GM12892 (cell line): ENCODE measurements at regions not wholly inside any gene's neighbourhood (a gene's known extent, or its start where the extent isn't known, plus 50 kb on each side); places are given as distances from the start of the nearest gene placed in this dataset.
"Not testable (repeated sequence)": the region's sequence is repeated elsewhere in the genome, so short reads cannot be mapped to it uniquely, and the experiment has no call there.

Experiments
- DNase-seq: peaks from one replicate; pipeline ENCODE4 v3.0.0; 2011; ENCODE audit not compliant: insufficient read length
- FAIRE-seq: peaks from 2 replicates; lab custom pipeline; 2011; peaks lifted over from hg19 to GRCh38; lab: Jason Lieb, UNC
- POLR2A ChIP-seq: IDR thresholded peaks from 2 replicates; pipeline ENCODE4 v1.6.1; 2011; ENCODE audit warnings: low read depth, low read length, control low read depth
- POLR2AphosphoS5 ChIP-seq: IDR thresholded peaks from 2 replicates; pipeline ENCODE4 v1.6.1; 2011; ENCODE audit warnings: low read depth, low read length, control low read depth
- TAF1 ChIP-seq: IDR thresholded peaks from 2 replicates; pipeline ENCODE4 v1.6.1; 2011; ENCODE audit warnings: low read depth, mild to moderate bottlenecking, control low read depth, low read length, borderline replicate concordance

- no peak for FAIRE-seq
- TF ChIP-seq POLR2AphosphoS5: no peak
- DNase-seq: no peak
These were observed 157.6 kb downstream of the PDGFRA start for GRCh38 chr4:54386693-54387092.

- FAIRE-seq (no peak), DNase-seq (no peak)
These were observed 161.6 kb downstream of the PDGFRA start for GRCh38 chr4:54390670-54391069.

GRCh38 chr4:54391104-54391503 lies 162.0 kb downstream of the PDGFRA start:
- DNase-seq (no peak), FAIRE-seq (no peak)
- TF ChIP-seq TAF1: no peak
- TF ChIP-seq POLR2A: no peak

More at GRCh38 chr4:54390670-54391069, 161.6 kb downstream of the PDGFRA start:
- no peak for TF ChIP-seq POLR2AphosphoS5
- no peak for TF ChIP-seq POLR2A
- TF ChIP-seq TAF1: no peak

GRCh38 chr4:54392479-54392878 lies 163.4 kb downstream of the PDGFRA start:
- no peak for FAIRE-seq
- DNase-seq: no peak
- TF ChIP-seq POLR2AphosphoS5 (no peak), POLR2A (no peak), TAF1 (no peak)

GRCh38 chr4:54393243-54393642 lies 164.2 kb downstream of the PDGFRA start:
- no peak for TF ChIP-seq TAF1
- TF ChIP-seq POLR2AphosphoS5: no peak
- TF ChIP-seq POLR2A: no peak
- FAIRE-seq (no peak), DNase-seq (no peak)

GRCh38 chr4:54395013-54395527 lies 166.0 kb downstream of the PDGFRA start:
- DNase-seq (no peak), FAIRE-seq (no peak)

GRCh38 chr4:54400188-54400587 lies 171.1 kb downstream of the PDGFRA start:
- DNase-seq (no peak), FAIRE-seq (no peak)
- no peak for TF ChIP-seq POLR2A
- no peak for TF ChIP-seq POLR2AphosphoS5
- TF ChIP-seq TAF1: no peak

More at GRCh38 chr4:54395013-54395527, 166.0 kb downstream of the PDGFRA start:
- TF ChIP-seq POLR2AphosphoS5: no peak
- no peak for TF ChIP-seq POLR2A
- TF ChIP-seq TAF1: no peak

- DNase-seq (no peak), FAIRE-seq (no peak)
- TF ChIP-seq TAF1: no peak
- TF ChIP-seq POLR2A: no peak
- no peak for TF ChIP-seq POLR2AphosphoS5
These were observed 171.7 kb downstream of the PDGFRA start for GRCh38 chr4:54400802-54401201.

GRCh38 chr4:54402880-54403480 lies 173.9 kb downstream of the PDGFRA start:
- no peak for FAIRE-seq

GRCh38 chr4:54403700-54404453 lies 174.8 kb downstream of the PDGFRA start:
- FAIRE-seq: no peak
- no peak for DNase-seq
- TF ChIP-seq POLR2AphosphoS5: no peak
- TF ChIP-seq POLR2A: no peak
- TF ChIP-seq TAF1: no peak

More at GRCh38 chr4:54402880-54403480, 173.9 kb downstream of the PDGFRA start:
- TF ChIP-seq POLR2A: no peak
- TF ChIP-seq POLR2AphosphoS5: no peak
- TF ChIP-seq TAF1: no peak
- no peak for DNase-seq

GRCh38 chr4:54409270-54409817 lies 180.3 kb downstream of the PDGFRA start:
- not testable (repeated sequence) for FAIRE-seq, DNase-seq

GRCh38 chr4:54414545-54414944 lies 185.5 kb downstream of the PDGFRA start:
- FAIRE-seq (no peak), DNase-seq (no peak)
- no peak for TF ChIP-seq POLR2A
- TF ChIP-seq TAF1: no peak
- TF ChIP-seq POLR2AphosphoS5: no peak
